NAMALWA (cell line): ENCODE measurements at regions not wholly inside any gene's neighbourhood (a gene's known extent, or its start where the extent isn't known, plus 50 kb on each side); places are given as distances from the start of the nearest gene placed in this dataset.

ENCODE experiments used
- DNase-seq: peaks from one replicate; pipeline ENCODE4 v3.0.0-alpha.2; 2015; ENCODE audit warnings: low spot score

- no peak for DNase-seq
These were observed 119.8 kb downstream of the TENT4A start for GRCh38 chr5:6832994-6833393.

- DNase-seq: no peak
These were observed 120.2 kb downstream of the TENT4A start for GRCh38 chr5:6833406-6833805.

DNA sequence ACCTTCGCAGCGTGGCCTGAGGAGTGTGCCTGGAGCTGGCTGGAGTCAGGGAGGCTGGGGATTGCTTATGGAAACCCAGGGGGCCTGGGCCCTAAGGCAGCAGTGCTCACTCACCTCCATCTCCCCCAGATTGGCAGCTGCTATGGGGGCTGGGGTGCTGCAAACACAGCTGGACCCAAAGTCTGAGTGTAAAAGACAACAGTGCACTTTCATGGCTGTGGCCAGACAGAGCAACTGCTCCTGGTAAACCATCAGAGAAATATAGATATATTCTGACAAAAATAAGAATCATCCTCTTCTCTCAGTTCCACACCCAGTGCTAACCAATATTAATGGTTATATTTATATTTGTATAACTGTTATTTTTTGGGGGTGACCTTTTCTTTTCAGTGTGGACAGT, 123.9 kb downstream of the TENT4A start:
- DNase-seq: peak; percentile 20

DNA sequence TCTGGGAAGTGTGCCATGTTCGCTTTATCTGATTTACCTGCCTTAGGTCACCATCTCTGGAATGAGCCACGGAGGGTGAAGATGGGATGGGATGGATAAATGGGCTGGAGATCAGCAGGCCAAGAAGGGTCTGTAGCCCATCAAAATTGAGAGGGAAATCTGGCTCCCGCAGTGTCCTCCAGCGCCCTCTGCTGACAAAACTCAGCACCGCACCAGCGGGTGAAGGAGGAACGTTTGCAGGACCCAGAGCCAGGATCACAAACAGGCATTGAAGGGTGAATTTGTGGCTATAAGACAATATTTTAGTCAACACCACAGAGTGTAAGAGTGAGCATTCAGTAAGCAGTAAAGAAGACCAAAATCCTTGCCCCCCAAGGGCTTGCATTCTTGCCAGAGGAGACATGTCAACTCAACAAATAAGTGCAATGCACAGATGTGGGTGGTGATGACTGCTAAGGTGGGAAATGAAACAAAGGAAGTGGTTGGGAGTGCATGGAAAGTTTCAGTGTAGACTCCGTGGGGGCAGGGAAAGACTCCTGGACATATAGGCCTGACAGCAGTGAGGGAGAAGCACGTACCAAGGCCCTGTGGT, 124.4 kb downstream of the TENT4A start:
- DNase-seq: peak; percentile 78

DNA sequence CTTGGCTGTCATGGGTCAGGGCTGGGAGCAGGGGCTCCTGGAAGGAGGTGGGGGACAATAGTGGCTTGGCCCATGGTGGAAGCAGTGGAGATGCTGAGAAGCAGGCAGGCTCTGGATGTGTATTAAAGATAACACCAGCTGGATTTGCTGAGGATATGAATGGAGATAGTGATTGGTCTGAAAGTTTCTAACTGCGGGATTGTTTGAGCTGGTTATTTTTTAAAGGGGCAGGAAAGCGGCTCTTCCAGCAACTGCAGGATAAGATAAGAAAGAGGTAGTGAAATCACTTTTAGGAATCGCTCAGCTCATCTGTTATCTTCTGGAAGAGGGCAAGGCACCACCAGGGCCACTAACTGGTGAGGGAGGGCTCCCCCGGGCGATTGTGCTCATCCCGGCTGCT, 125.5 kb downstream of the TENT4A start:
- DNase-seq: no peak

DNA sequence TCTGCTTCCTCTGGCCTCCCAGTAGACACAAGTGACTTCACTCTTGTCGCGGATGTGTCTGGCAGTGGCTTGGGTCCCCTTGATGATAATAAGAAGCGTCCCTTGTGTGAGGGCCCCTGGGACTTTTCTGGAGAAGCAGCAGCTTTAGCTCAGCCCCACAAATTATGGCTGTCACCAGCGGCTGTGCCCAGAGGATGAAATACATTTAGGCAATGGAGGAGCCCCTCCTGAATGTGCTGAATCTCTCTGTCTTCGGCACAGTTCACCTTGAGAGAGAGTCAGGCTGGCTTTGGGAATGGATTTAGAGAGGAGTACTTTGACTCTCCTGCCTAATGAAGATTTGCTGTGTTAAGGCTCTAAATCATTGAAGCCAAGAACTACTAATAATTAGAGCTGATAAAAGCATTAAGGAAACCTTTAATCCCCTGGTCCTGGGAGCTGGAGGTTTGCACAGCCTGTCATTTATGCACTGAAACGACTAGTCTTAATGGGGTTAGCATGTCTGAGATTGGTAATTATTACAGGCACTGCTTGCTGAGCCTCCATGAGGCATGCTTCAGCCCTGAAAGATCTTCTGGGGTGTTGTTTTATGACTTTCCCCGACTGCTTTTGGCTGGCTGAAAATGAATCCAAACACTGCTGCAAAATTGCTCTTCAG, 127.0 kb downstream of the TENT4A start:
- no peak for DNase-seq

GRCh38 chr5:6843335-6843734, 130.1 kb downstream of the TENT4A start:
- no peak for DNase-seq

DNA sequence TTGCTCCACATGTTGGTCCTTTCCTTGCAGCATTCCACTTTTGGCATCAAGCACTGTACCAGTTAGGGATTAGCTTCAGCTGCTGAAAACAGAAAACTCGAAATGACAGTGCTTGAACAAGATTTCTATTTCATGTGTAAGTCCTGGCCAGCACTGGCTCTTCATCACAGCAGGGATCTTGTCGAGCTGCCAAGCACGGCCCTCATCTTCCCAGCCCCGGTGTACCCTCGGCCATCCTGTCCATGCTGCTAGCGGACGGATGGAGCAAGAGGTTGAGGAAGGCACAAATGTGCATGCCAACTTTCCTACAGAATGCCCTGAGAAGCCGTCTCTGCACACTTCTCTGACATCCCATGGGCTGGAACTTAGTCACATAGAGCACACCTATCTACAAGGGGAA, 130.6 kb downstream of the TENT4A start:
- DNase-seq: no peak

DNA sequence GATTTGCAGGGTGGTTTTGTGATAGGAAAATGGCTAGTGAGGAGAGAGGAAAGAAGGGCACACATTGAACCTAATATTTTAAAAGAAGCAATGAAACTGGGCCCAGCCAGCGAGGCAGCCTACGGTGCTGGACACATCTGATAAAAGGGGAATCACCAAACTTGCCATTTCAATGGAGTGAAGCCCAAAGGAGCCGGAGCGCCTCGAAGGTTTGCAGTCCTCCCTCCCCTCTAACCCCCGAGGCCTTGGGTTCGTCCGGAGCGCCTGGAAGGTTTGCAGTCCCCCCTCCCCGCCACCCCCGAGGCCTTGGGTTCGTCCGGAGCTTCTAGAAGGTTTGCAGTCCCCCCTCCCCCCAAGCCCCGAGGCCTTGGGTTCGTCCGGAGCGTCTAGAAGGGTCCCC, 132.6 kb downstream of the TENT4A start:
- no peak for DNase-seq

- DNase-seq: no peak
These were observed 134.6 kb downstream of the TENT4A start for GRCh38 chr5:6847870-6848269.

GRCh38 chr5:6849316-6850105, 136.3 kb downstream of the TENT4A start:
- DNase-seq: no peak

DNA sequence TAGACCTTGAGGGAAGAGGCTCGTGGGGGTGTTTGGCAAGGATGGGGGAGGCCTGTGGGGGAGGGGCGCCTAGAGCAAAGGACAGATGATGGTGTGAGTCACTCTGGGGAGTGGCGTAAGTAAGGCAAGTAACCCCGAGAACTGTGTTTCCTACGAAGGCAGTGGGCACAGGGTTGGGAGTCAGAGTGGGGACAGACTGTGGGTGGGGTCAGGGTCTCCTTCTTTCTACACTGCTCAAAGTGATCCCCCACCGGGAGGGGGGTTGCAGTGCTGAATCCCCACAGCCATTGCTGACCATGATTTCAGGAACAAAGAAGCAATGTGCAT, 136.8 kb downstream of the TENT4A start:
- DNase-seq: no peak

GRCh38 chr5:6856653-6857052, 143.4 kb downstream of the TENT4A start:
- DNase-seq: no peak

DNA sequence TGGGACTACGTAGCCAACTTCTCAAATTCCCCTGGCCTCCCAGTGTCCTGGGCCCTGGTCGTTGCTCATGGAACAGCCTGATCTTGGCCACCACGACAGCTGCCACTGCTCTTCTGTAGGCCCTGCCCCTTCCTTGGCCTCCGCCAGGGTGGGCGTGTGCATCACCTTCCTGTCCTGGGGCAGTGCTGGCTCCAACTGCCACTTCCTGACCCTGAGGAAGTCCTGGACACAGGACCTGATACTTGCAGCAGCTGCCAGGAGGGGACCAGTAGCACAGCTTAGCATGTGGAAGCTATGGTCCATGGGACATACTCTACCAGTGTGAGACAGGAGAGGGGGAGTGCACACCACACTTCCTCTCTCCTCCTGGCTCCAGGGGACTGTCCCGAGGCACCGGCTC, 145.2 kb downstream of the TENT4A start:
- no peak for DNase-seq

DNA sequence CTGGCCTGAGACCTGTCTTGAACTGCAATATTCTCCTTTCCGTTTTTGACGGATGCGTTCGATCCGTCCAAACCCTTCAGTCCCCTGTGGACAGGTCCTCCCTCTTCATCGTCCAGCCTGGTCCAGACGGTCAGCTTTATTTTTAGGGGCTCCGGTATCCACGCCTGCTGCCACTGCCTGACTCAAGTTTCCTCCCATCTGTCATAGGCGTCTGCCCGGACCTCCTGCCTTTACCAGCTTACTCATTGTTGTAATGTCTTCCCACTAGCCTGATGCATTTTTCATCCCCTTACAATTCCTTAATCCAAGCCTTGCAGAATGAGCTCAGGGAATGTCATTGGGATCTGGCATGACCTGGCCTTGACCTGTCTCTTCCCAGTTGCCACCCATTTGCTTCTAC, 145.8 kb downstream of the TENT4A start:
- no peak for DNase-seq

DNA sequence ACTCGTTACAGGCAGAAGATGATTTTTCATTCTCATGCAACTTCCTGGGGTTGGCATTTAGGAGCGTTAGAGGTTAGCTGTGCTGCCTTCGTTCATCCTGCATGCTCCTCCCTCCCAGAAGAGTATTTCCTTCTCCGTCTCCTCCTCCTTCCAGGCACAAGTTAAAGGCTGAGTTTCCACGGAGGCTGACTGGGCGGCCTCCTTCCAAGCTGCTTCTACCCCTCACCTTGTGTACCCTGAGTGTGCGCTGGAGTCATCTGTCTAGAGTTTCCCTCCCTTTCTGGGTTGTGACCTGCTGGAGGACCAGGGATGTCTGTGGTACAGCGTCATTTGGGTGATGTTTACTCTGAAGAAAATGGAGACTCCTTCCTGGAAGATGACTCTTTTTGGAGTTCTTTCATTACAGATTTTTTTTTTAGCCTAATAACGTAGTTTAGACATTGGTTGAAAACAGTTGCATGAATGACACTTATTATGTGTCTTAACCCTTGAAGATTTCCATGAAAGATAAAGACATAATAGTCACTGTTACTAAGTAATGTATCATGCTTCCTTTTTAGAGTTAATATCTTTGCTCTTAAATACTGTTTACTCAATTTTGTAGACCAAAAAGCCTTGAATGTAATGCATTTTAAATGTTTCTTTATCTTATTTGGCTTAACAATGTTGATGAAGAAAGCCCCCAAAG, 146.9 kb downstream of the TENT4A start:
- DNase-seq: no peak

- no peak for DNase-seq
These were observed 147.8 kb downstream of the TENT4A start for GRCh38 chr5:6861036-6861435.

- no peak for DNase-seq
These were observed 148.4 kb downstream of the TENT4A start for GRCh38 chr5:6861667-6862066.

DNA sequence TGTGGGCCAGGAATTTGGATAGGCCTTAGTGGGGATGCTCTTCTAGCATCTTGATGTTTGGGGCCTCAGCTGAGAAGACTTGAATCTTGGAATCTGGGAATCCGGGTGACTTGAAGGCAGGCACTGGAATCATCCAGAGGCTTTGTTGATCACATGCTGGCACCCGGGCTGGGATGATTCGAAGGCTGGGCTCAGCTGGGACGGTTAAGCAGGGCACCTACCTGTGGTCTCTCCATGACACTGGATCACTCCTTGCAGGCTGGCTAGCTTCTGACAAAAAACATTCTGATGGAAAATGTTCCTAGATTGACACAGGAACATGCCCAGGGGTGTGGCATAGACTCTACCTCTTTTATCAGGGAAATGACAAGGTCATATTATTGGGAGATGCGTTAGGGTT, 149.1 kb downstream of the TENT4A start:
- no peak for DNase-seq

GRCh38 chr5:6867712-6868111, 154.5 kb downstream of the TENT4A start:
- DNase-seq: no peak

- no peak for DNase-seq
These were observed 154.9 kb downstream of the TENT4A start for GRCh38 chr5:6868171-6868570.

- no peak for DNase-seq
These were observed 155.5 kb downstream of the TENT4A start for GRCh38 chr5:6868575-6869215.

DNA sequence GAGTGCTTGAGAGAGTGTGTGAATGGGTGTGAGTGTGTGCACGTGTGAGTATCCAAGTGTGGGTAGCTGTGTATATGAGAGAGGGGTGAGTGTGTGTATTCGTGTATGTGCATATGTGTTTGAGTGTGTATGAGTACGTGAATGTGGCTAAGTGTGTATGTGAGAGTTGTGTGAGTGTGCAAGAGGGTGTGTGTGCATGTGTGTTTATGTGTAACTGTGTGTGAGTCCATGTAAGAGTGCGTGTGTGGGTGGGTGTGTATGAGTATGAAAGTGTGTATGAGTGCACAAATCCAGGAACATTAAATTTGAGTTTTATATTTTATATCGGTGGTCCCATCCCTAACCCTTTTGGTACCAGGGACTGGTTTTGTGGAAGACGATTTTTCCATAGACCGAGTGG, 156.4 kb downstream of the TENT4A start:
- no peak for DNase-seq
